GM21825 (cell line): ENCODE measurements at regions not wholly inside any gene's neighbourhood (a gene's known extent, or its start where the extent isn't known, plus 50 kb on each side); places are given as distances from the start of the nearest gene placed in this dataset.
A peak's percentile ranks its signal among the peaks of the same experiment; 100 is the strongest.
"Not testable (repeated sequence)": the region's sequence is repeated elsewhere in the genome, so short reads cannot be mapped to it uniquely, and the experiment has no call there.

Source experiments
- ATAC-seq: cut with Tn5 transposase; IDR thresholded peaks from one replicate; pipeline ENCODE4 v1.9.1; 2021; ENCODE audit warnings: mild to moderate bottlenecking, moderate library complexity; ENCODE audit not compliant: unreplicated experiment

- ATAC-seq = not testable (repeated sequence)
Observed at GRCh38 chr4:26017961-26018700, 104.1 kb downstream of the SMIM20 start.

- no peak for ATAC-seq
Observed at GRCh38 chr4:26020083-26020668, 106.2 kb downstream of the SMIM20 start.

GRCh38 chr4:26020881-26021280, 106.9 kb downstream of the SMIM20 start:
- no peak for ATAC-seq

DNA sequence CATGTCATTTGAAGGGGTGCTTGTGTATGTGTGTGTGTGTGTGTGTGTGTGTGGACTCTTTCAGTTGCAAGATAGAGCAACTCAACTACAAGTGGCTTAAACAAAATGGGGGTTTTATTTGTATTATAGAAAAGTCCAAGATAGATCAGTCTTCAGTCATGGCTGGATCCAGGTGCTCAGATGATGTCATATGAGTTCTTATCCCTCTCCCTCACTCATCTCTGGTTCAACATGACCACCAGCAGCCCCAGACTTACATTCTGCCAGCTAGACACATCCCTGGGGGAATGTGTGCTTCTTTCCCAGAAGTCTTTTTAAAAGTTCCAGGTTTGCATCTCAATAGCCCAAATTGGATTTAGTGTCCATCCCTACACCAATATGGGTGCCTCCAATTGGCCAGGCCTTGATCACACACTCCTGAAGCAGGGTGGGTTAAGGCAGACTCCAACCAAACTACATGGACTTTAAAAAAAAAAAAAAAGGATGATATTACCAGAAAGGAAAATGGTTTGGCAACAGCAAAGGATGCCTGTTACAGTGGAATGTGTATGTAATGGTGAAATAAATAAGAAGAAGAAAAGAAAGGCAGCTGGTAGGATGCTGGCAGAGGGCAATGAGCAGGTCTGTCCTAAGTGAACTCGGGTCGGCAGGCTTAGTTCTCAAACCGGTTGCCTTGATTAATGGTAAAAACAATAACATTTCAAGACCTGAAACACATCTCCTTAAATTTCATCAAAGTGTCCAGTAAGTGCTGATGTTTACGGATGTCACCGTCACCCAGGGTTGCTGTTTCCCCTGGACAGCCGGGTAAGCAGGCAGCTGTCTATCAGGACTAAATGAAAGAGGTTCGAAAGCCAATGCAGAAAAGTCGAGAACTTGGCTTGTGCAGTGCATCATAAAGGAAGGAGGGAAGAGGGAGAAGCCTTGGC, 107.7 kb downstream of the SMIM20 start:
- no peak for ATAC-seq

- no peak for ATAC-seq
Observed at GRCh38 chr4:26022346-26023202, 108.6 kb downstream of the SMIM20 start.

DNA sequence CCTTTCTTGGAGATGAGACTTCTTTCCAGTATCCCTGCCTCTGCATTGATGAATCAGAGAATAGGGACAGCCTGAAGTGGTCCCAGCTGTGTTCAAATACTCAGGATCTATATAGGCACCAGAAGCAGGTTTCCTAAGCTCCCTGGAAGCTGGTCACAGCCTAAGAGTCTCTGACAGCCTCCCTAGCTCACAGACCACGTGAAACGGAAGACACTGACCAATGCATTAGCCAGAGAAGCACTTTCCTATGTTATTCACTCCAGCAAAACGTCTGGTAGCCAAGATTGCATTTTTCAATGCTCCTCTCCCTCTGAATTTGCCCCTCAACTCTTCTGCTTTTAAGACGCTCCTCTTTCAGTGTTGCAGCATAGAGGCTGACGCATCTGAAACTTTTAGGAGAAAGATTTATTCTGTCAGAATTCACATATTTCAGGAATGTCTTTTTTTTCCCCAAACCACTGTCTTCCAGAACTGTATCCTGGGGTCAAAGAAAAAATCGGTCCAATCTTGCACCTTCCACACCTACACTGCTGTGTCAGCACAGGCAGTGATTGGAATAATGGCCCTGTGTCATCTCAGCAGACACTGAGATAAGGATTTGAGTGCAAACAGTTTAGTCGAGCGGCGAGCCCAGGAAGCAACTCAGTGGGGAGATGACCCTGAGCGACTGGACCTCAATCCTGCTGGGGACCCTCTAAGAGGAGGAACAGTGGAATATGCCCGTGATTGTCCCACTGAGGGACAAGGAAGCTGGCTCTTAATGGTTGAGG, 109.4 kb downstream of the SMIM20 start:
- no peak for ATAC-seq

DNA sequence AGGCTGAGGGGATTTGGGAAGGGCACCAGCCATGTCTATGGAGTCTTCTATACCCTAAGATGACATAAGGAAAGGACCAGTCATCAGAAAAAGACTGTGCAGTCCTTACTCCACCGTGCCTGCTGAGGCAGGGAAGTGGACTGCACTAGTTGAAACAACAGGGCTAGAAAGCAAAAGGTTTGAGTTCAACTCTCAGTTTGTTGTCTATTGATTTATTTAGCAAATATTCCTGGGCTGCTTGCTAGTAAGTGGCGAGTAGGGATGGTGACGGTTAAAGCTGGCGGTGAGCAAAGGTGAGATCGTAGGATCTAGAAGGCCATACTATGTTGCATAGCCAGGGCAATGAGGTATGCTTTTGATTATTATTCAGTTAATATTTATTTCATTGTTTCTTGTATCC, 110.1 kb downstream of the SMIM20 start:
- no peak for ATAC-seq

DNA sequence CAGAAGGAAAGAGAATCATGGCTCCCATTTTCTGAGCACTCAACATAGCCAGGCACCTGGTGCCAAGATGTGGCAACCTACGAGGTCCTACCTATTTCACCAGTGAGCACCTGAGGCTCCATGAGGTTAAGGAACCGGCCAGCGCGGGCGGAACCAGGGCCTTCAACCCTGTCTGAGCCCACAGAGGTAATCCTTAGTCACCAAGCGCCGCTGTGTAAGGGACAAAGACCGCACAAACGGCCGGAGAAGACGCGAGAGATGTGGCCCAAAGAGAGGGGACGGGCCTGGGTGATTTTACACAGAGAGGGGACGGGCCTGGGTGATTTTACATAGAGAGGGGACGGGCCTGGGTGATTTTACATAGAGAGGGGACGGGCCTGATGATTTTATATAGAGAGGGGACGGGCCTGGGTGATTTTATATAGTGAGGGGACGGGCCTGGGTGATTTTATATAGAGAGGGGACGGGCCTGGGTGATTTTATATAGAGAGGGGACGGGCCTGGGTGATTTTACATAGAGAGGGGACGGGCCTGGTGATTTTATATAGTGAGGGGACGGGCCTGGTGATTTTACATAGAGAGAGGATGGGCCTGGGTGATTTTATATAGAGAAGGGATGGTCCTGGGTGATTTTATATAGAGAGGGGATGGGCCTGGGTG, 114.2 kb downstream of the SMIM20 start:
- ATAC-seq = no peak

DNA sequence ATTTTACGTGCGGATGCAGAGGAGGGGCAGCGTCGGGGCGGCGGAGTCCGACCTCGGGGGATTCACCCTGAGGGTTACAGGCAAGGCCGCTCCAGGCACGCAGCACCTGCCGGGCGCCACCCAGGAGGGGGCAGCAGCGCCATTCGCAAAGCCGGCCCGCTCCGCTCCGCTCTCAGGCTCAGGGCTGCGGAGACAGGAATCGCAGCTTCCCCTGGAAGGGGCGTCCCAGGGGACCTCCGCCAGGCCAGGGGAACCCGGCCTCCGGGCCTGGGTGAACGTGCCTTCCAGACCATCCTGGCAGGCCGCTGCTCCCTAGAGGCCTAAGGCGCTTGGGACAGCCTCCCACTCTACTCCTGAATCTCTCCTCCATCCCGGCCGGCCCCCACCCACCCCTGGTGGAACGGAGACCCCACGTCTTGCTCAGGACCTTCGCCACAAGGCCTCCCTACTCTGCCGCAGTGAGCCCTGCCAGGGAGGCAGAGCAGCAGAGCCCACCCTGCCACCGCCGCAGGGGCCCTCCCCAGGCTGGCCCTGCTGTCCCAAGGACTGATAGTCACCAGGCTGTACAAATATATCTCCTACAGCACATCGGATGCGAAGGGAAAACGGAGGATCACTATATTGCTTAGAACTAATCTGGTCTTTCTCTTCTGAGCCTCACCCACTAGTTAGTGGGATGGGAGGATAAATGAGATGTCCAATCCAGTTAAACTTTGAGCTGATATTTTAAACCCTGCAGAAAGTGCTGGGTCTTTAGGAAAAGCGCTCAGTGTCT, 115.0 kb downstream of the SMIM20 start:
- ATAC-seq = peak; percentile 91

DNA sequence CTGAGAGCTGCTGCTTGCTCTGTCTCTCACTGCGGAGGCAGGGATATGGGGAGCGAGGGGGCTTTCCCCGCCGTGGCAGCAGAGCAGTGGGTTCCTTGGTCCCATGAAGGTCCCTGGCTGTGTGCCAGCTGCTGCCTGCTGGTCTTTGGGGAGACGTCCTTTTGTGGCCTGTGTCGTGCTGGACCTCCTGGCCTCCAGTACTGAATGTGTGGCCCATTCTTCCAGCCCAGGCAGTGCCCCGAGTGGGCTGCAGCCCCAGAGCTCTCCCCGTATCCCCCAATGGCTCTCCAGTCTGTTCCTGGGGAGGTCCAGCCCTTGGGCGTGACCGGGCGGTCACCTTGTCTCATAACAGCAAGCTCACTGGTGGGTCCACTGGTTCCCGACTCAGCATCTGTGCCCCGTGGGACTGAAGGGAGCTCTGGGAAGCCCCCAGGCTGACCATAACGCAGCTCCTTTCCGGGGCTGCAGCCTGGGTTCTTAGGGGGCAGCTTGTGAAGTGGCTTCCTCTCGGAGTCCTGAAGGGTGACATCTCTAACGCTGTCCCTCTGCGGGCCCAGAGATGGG, 115.6 kb downstream of the SMIM20 start:
- no peak for ATAC-seq

DNA sequence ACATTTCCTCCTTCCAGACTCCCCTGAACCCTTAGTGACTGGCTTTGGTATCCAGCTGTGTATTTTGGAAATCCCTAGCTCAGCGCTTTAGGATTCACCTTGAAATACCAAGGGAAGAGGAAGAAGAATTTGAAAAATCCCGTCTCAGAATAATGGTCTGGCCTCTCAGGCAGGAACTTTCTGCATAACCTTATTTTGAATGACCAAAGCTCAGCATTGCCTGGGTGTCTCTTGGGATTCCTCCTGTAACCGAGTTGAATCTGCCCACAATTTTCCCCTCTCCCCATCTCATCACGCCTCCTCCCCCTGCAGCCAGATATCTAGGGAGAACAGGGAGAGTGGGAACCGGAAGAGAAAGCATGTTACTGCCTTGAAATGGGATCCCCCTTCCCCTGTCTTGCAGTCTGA, 116.2 kb downstream of the SMIM20 start:
- ATAC-seq = no peak

- ATAC-seq = no peak
Observed at GRCh38 chr4:26030780-26031179, 116.8 kb downstream of the SMIM20 start.

DNA sequence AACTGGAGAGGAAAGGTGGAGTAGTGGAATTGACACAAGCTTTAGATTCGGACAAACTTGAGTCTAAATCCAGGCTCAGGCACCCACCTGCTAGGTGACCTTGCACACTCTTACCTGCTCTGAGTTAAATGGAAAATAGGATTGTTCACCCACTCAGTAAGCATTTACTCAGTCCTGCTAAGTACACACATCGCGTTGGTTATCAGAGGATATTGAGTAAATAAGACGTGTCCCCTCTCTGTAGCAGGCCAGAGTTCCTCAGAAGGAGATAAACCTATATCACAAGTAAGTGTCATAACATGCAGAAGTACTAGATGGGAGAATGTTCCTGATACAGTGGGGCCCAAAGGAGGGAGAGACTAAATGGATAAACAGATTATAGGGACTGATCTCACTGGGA, 117.7 kb downstream of the SMIM20 start:
- no peak for ATAC-seq

DNA sequence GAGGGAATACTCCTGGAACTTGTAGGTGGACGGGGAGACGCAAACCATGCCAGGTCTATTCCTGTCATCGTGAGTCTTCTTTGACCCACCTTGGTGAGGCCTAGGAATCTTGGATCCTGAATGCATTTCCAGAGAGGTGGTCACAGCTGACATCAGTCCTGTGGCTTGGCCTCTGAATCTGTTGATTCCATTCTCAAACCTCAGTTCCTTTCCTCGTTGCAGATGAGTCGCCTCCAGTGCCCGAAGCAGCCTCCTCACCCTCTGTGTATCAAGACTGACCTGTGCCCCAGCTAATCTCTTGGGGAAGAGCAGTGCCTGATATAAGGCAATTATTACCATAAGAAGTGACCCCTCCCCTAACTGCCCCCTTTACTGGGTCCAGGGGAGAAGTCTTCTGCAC, 118.1 kb downstream of the SMIM20 start:
- ATAC-seq = no peak

- no peak for ATAC-seq
Observed at GRCh38 chr4:26032630-26033317, 118.8 kb downstream of the SMIM20 start.

GRCh38 chr4:26033389-26033788, 119.4 kb downstream of the SMIM20 start:
- ATAC-seq = no peak

DNA sequence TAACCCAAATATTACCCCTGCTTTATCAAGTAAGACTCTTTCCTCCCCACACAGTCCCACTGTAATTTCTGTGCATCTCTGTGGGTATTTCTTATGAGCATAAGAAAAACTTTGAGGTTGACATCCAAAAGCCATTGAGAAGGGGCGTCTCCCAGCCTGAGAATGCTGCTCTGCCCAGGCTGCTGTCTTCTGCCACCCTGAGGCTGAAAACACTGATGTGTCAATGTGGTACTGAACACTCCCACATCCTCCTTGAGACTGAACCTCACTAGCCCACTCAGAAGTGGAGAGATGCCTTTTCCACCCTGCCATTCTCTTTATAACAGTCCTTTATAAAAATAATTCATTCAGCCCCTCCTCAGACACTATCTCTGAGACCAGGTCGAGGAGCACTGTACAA, 120.8 kb downstream of the SMIM20 start:
- ATAC-seq = no peak

DNA sequence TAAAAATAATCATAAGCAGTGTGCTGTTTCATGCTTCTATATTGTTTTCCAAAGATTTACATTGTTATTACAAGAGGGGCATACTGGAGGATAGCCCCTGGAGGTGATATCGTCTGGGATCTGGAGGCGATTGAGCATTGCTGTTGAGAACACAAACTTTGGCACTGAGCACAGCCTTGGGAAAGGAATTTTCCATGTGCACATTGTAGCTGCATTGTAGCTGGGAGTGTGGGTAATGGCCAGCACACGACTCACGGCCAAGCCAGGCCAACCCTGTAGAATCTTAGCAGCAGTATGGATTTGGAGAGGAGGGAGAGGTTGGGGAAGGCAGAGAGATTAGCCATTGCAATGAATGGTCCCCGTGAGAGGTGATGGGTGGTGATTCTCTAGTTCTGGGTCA, 121.9 kb downstream of the SMIM20 start:
- ATAC-seq = no peak
